Body of pancreas (tissue), 4 donors: ENCODE measurements at regions not wholly inside any gene's neighbourhood (a gene's known extent, or its start where the extent isn't known, plus 50 kb on each side); places are given as distances from the start of the nearest gene placed in this dataset.
"Not testable (repeated sequence)": the region's sequence is repeated elsewhere in the genome, so short reads cannot be mapped to it uniquely, and the experiment has no call there.

Experiments used
- ATAC-seq: fragments of 150-250 bp; one replicate; pipeline ENCODE4 v1.9.1; 2016
- DNase-seq, 4 donors: peaks; one replicate each; pipeline ENCODE4 v3.0.0-alpha.2; 2019
- H3K27ac ChIP-seq, 4 donors: fragments of 200-600 bp; sonication (generic); 1 replicate in 3 of 4; 2 replicates in 1 of 4; pipeline versions ENCODE4 v1.5.1 to v1.6.1; 2016 to 2019; ENCODE audit warnings: mild to moderate bottlenecking in 1 of 4, mixed read lengths in 1 of 4, moderate library complexity in 1 of 4
- H3K27me3 ChIP-seq, 2 donors: fragments of 200-600 bp; sonication (generic); one replicate each; pipeline ENCODE4 v1.6.0; 2016; ENCODE audit warnings: mild to moderate bottlenecking in 1 of 2
- H3K36me3 ChIP-seq, 2 donors: fragments of 200-600 bp; sonication (generic); replicated peaks in 1 of 2; 2 replicates each; pipeline ENCODE4 v1.5.1; 2016; ENCODE audit warnings: low read depth in 2 of 2; ENCODE audit not compliant: insufficient read depth in 1 of 2
- H3K4me1 ChIP-seq: fragments of 200-600 bp; sonication (generic); one replicate; pipeline ENCODE4 v1.6.0; 2016
- H3K4me3 ChIP-seq, 2 donors: fragments of 200-600 bp; sonication (generic); 1 replicate in 1 of 2; 2 replicates in 1 of 2; pipeline ENCODE4 v1.5.1; 2016 to 2019
- H3K9me3 ChIP-seq, 3 donors: fragments of 200-600 bp; sonication (generic); 1 replicate in 2 of 3; 2 replicates in 1 of 3; pipeline ENCODE4 v1.5.1; 2016
- CTCF ChIP-seq, 7 experiments: fragments of 450-650 bp in 4 of 7; fragments of 200-600 bp in 3 of 7; sonication (generic) in 3 of 7; IDR thresholded peaks; one replicate each; pipeline ENCODE4 v1.5.1; 2016 to 2019; ENCODE audit warnings: antibody characterized with exemption in 7 of 7
- POLR2A ChIP-seq, 3 donors: fragments of 450-650 bp; IDR thresholded peaks; one replicate each; pipeline ENCODE4 v1.6.1; 2016; ENCODE audit warnings: antibody characterized with exemption in 3 of 3, mild to moderate bottlenecking in 2 of 3
- WGBS, 2 donors: methylation state at CpG; one replicate each; pipeline ENCODE4 v1.1.5; 2017; 5-methylcytosine and 5-hydroxymethylcytosine counted together
- intact Hi-C: fragments of 100-400 bp; cut with DNase I; formaldehyde crosslinking; loops from one replicate; pipeline ENCODE4 v1.15.1; 2023

GRCh38 chr10:38390725-38391124, 296.6 kb downstream of the ZNF37A start:
- not testable (repeated sequence) for ATAC-seq

GRCh38 chr10:38395465-38395864, 301.3 kb downstream of the ZNF37A start:
- H3K27me3 ChIP-seq, DNase-seq, H3K4me1 ChIP-seq, H3K27ac ChIP-seq, H3K9me3 ChIP-seq, ATAC-seq, H3K36me3 ChIP-seq, H3K4me3 ChIP-seq, intact Hi-C loops: not testable (repeated sequence)
- WGBS, 2 donors, result 76 to 90% methylated on average over 1 of the region's 1 CpG

More at GRCh38 chr10:38390725-38391124, 296.6 kb downstream of the ZNF37A start:
- H3K4me1 ChIP-seq, H3K27me3 ChIP-seq, H3K36me3 ChIP-seq, intact Hi-C loops, H3K9me3 ChIP-seq, H3K4me3 ChIP-seq, H3K27ac ChIP-seq: not testable (repeated sequence)
- peak; percentile 17 to 51 (median 34) for DNase-seq
- 73 to 75% methylated on average over 3 of the region's 3 CpGs for WGBS, 2 donors
- TF ChIP-seq CTCF (IDR thresholded peaks at IDR 0.05), result peak in 5 of 7 experiments; percentile 4 to 27 (median 25)

GRCh38 chr10:38396178-38396954, 302.2 kb downstream of the ZNF37A start:
- ATAC-seq, H3K36me3 ChIP-seq, H3K9me3 ChIP-seq, intact Hi-C loops, H3K27me3 ChIP-seq, H3K4me3 ChIP-seq, H3K4me1 ChIP-seq, H3K27ac ChIP-seq, DNase-seq: not testable (repeated sequence)
- 72 to 84% methylated on average over 1 of the region's 2 CpGs for WGBS, 2 donors

- H3K36me3 ChIP-seq, ATAC-seq, H3K27me3 ChIP-seq, H3K4me1 ChIP-seq, H3K9me3 ChIP-seq, H3K4me3 ChIP-seq, intact Hi-C loops: not testable (repeated sequence)
- 59% methylated on average over 6 to 13 of the region's 13 CpGs for WGBS, 2 donors
- H3K27ac ChIP-seq, result peak overlapping the region in 3 of 4 donors; percentile 96 to 98 (median 97)
- peak in 2 of 4 donors; percentile 12 to 15 for DNase-seq
Observed at GRCh38 chr10:38401565-38401964, 307.4 kb downstream of the ZNF37A start.

DNA sequence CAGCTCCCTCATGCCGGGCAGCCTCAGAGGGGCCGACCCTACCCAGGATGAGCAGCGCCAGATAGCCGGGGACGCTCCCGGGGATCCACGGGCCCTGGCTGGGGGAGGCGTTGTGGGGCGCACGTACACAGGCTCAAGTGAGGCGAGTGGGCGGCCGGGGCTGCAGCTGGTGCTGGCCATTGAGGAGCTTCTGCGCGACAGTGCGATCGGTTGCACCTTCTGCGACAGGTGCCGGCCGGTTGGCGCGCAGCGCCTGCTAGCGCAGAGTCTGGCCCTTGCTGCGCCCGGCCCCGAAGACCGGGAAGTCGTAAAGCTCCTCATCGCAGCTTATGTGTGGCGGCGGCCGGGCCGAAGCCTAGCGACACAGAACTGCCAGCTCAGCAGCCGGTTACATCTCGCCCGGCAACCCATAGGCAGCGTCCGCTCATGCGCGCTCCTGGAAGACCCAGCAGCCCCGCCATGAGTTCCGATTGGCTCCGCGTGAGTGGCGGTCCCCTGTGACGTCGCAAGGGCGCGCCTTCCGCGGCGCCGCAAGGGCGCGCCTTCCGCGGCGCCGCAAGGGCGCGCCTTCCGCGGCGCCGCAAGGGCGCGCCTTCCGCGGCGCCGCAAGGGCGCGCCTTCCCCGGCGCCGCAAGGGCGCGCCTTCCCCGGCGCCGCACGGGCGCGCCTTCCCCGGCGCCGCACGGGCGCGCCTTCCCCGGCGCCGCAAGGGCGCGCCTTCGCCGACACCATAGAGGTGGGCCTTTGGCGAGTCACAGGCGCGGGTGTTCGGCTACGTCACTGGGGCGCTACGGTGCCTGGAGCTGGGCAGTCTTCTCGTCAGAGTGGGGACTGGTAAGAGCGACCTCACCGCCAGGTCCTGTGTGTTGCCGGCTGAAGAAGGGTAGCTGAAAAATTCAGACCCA, 308.6 kb downstream of the ZNF37A start:
- ATAC-seq, result peak; percentile 100
- H3K27ac ChIP-seq, result peak overlapping the region; percentile 77 to 98 (median 96)
- 0 to 4% methylated on average over 4 to 79 of the region's 110 CpGs for WGBS, 2 donors
- H3K36me3 ChIP-seq, intact Hi-C loops, H3K4me1 ChIP-seq, H3K9me3 ChIP-seq, H3K27me3 ChIP-seq: not testable (repeated sequence)
- peak; percentile 53 to 92 (median 79) for TF ChIP-seq POLR2A (IDR thresholded peaks at IDR 0.05)
- TF ChIP-seq CTCF (IDR thresholded peaks at IDR 0.05), result peak in 2 of 7 experiments; percentile 4 to 32
- peak; percentile 94 to 98 (median 96) for DNase-seq
- peak overlapping the region; percentile 57 to 59 for H3K4me3 ChIP-seq
